ENCODE measurements at regions not wholly inside any gene's neighbourhood (a gene's known extent, or its start where the extent isn't known, plus 50 kb on each side); places are given as distances from the start of the nearest gene placed in this dataset.

- TF ChIP-seq TSHZ2 (CRISPR knock-in tag; IDR thresholded peaks at IDR 0.05) (no peak), POU6F1 (CRISPR knock-in tag; IDR thresholded peaks at IDR 0.05; ENCODE audit: borderline replicate concordance, low read depth) (no peak), TCF4 (CRISPR knock-in tag; IDR thresholded peaks at IDR 0.05; ENCODE audit: borderline replicate concordance) (no peak), OSR1 (CRISPR knock-in tag; IDR thresholded peaks at IDR 0.05) (no peak)
Measured at GRCh38 chr5:68776381-68776780, 317.4 kb upstream of the SLC30A5 start (continued).

GRCh38 chr5:68777135-68777534 is 316.7 kb upstream of the SLC30A5 start:
- TF ChIP-seq ARNTL (CRISPR knock-in tag; IDR thresholded peaks at IDR 0.05; ENCODE audit: borderline replicate concordance, low read depth) (no peak), TOX (CRISPR knock-in tag; IDR thresholded peaks at IDR 0.05; ENCODE audit: borderline replicate concordance) (no peak), TSHZ2 (CRISPR knock-in tag; IDR thresholded peaks at IDR 0.05) (no peak), CREB5 (CRISPR knock-in tag; IDR thresholded peaks at IDR 0.05; ENCODE audit: low read depth) (no peak), OSR1 (CRISPR knock-in tag; IDR thresholded peaks at IDR 0.05) (no peak), GLIS3 (CRISPR knock-in tag; IDR thresholded peaks at IDR 0.05) (no peak), PPARA (CRISPR knock-in tag; IDR thresholded peaks at IDR 0.05; ENCODE audit: borderline replicate concordance) (no peak)
- ATAC-seq = no peak

- ATAC-seq = no peak
- no peak for TF ChIP-seq SNAI2 (CRISPR knock-in tag; IDR thresholded peaks at IDR 0.05)
- no peak for TF ChIP-seq RARB (CRISPR knock-in tag; IDR thresholded peaks at IDR 0.05)
- TF ChIP-seq ZNF565 (CRISPR knock-in tag; conservative IDR thresholded peaks at IDR 0.05; ENCODE audit: low read depth) = no peak
- TF ChIP-seq CREB5 (CRISPR knock-in tag; IDR thresholded peaks at IDR 0.05; ENCODE audit: low read depth) = no peak
- TF ChIP-seq ZC3H10 (CRISPR knock-in tag; IDR thresholded peaks at IDR 0.05) = no peak
- TF ChIP-seq TSHZ2 (CRISPR knock-in tag; IDR thresholded peaks at IDR 0.05) = no peak
- no peak for TF ChIP-seq TOX (CRISPR knock-in tag; IDR thresholded peaks at IDR 0.05; ENCODE audit: borderline replicate concordance)
- TF ChIP-seq PATZ1 (CRISPR knock-in tag; IDR thresholded peaks at IDR 0.05; ENCODE audit: borderline replicate concordance) = no peak
Measured at GRCh38 chr5:68778484-68778883, 315.3 kb upstream of the SLC30A5 start.

Data from SK-N-SH treated with all-trans-retinoic acid at 6 μM for 48 hours (cell line).